CD4-positive, alpha-beta T cell (primary cell): ENCODE measurements at regions not wholly inside any gene's neighbourhood (a gene's known extent, or its start where the extent isn't known, plus 50 kb on each side); places are given as distances from the start of the nearest gene placed in this dataset.

ENCODE experiments used
- ATAC-seq: fragments of 200-7000 bp; cut with Tn5 transposase; one replicate; pipeline ENCODE4 v1.10.0; 2022; ENCODE audit warnings: mild to moderate bottlenecking; ENCODE audit not compliant: poor library complexity
- CTCF ChIA-PET: fragments of 350-600 bp; sonication (Branson Sonifier 250); formaldehyde crosslinking; loops from one replicate; lab custom pipeline; 2021; ENCODE audit warnings: antibody characterized with exemption, inconsistent platforms; lab: Charles Lee
- POLR2A ChIA-PET: fragments of 350-600 bp; sonication (Branson Sonifier 250); formaldehyde crosslinking; loops from one replicate; lab custom pipeline; 2021; ENCODE audit warnings: antibody characterized with exemption, inconsistent platforms; lab: Charles Lee
- DNase-seq, 14 experiments: peaks; one replicate each; pipeline ENCODE4 v3.0.0-alpha.2; 2013 to 2020; ENCODE audit warnings: mixed read lengths in 2 of 14
- H3K27ac ChIP-seq, 2 donors: one replicate each; pipeline versions ENCODE4 v1.5.1 to v1.7.0; 2013; ENCODE audit warnings: low read length in 2 of 2, low read depth in 1 of 2, mild to moderate bottlenecking in 1 of 2
- H3K27me3 ChIP-seq, 2 experiments: 1 replicate in 1 of 2; 2 replicates in 1 of 2; pipeline versions ENCODE4 v1.6.1 to v1.7.0; 2013; ENCODE audit warnings: low read length in 2 of 2, control low read depth in 1 of 2, mild to moderate bottlenecking in 1 of 2, moderate library complexity in 1 of 2; ENCODE audit not compliant: insufficient read depth in 2 of 2, control insufficient read depth in 1 of 2
- H3K36me3 ChIP-seq: one replicate; pipeline ENCODE4 v1.6.1; 2013; ENCODE audit warnings: low read length, control low read depth; ENCODE audit not compliant: insufficient read depth
- H3K4me1 ChIP-seq: one replicate; pipeline ENCODE4 v1.6.1; 2013; ENCODE audit warnings: low read length, control low read depth; ENCODE audit not compliant: insufficient read depth
- H3K4me3 ChIP-seq: one replicate; pipeline ENCODE4 v1.5.1; 2013; ENCODE audit warnings: mild to moderate bottlenecking, low read length, moderate library complexity
- H3K9me3 ChIP-seq, 2 experiments: 1 replicate in 1 of 2; 2 replicates in 1 of 2; pipeline versions ENCODE4 v1.6.1 to v1.7.0; 2013; ENCODE audit warnings: low read length in 2 of 2, mild to moderate bottlenecking in 2 of 2, control low read depth in 1 of 2, moderate library complexity in 1 of 2; ENCODE audit not compliant: control insufficient read depth in 1 of 2, insufficient read depth in 1 of 2
- H3K27ac Mint-ChIP-seq: one replicate; pipeline ENCODE4 v1.8.0; 2020; ENCODE audit warnings: mixed read lengths
- H3K27me3 Mint-ChIP-seq: one replicate; pipeline ENCODE4 v1.8.0; 2021; ENCODE audit warnings: mixed read lengths
- H3K36me3 Mint-ChIP-seq: one replicate; pipeline ENCODE4 v1.8.0; 2021; ENCODE audit warnings: low read depth, mixed read lengths
- H3K4me1 Mint-ChIP-seq: one replicate; pipeline ENCODE4 v1.8.0; 2021; ENCODE audit warnings: low read depth, mixed read lengths
- H3K4me3 Mint-ChIP-seq: one replicate; pipeline ENCODE4 v1.8.0; 2020; ENCODE audit warnings: mild to moderate bottlenecking, mixed read lengths
- H3K9me3 Mint-ChIP-seq: one replicate; pipeline ENCODE4 v1.8.0; 2020; ENCODE audit warnings: mixed read lengths
- intact Hi-C, 2 experiments: fragments of 100-400 bp; cut with DNase I in 1 of 2; cut with micrococcal nuclease in 1 of 2; formaldehyde crosslinking; loops; one replicate each; pipeline versions ENCODE4 v1.15.1 to v1.9.0; 2023 to 2025; cut with DNase I, micrococcal nuclease
- TF ChIP-seq, protein P1 (sequence below): fragments of 200-600 bp; IDR thresholded peaks from one replicate; pipeline ENCODE4 v1.8.0; 2022; ENCODE audit warnings: antibody characterized with exemption, mild to moderate bottlenecking

- peaks cover 0 to 9% of the 10 kb centered on the region in 2 experiments for H3K9me3 ChIP-seq
- Mint-ChIP-seq H3K27ac (no peak overlapping the region), H3K36me3 (no peaks in the 10 kb centered on the region), H3K4me1 (no peaks in the 10 kb centered on the region), H3K9me3 (peaks cover 6% of the 10 kb centered on the region), H3K27me3 (peaks cover 10% of the 10 kb centered on the region), H3K4me3 (no peak overlapping the region)
- intact Hi-C loops = no loop called here
- no peaks in the 10 kb centered on the region for H3K4me1 ChIP-seq
- TF ChIP-seq, protein P1, sequence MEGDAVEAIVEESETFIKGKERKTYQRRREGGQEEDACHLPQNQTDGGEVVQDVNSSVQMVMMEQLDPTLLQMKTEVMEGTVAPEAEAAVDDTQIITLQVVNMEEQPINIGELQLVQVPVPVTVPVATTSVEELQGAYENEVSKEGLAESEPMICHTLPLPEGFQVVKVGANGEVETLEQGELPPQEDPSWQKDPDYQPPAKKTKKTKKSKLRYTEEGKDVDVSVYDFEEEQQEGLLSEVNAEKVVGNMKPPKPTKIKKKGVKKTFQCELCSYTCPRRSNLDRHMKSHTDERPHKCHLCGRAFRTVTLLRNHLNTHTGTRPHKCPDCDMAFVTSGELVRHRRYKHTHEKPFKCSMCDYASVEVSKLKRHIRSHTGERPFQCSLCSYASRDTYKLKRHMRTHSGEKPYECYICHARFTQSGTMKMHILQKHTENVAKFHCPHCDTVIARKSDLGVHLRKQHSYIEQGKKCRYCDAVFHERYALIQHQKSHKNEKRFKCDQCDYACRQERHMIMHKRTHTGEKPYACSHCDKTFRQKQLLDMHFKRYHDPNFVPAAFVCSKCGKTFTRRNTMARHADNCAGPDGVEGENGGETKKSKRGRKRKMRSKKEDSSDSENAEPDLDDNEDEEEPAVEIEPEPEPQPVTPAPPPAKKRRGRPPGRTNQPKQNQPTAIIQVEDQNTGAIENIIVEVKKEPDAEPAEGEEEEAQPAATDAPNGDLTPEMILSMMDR = no peak
- ChIA-PET POLR2A (no interaction called here), CTCF (no interaction called here)
- no peak for DNase-seq
- no peak for ATAC-seq
- no peaks in the 10 kb centered on the region for H3K36me3 ChIP-seq
- H3K4me3 ChIP-seq = no peak overlapping the region
- no peak overlapping the region for H3K27ac ChIP-seq
- H3K27me3 ChIP-seq = peaks cover 0 to 2% of the 10 kb centered on the region in 2 experiments
Measured at GRCh38 chr18:22098563-22098989, 70.8 kb upstream of the GATA6 start.

GRCh38 chr18:22099925-22100324 lies 69.5 kb upstream of the GATA6 start:
- TF ChIP-seq, protein P1 = no peak
- intact Hi-C loops = no loop called here
- Mint-ChIP-seq H3K36me3 (no peaks in the 10 kb centered on the region), H3K4me3 (no peak overlapping the region), H3K27me3 (peaks cover 10% of the 10 kb centered on the region), H3K9me3 (peaks cover 6% of the 10 kb centered on the region), H3K27ac (no peak overlapping the region), H3K4me1 (no peaks in the 10 kb centered on the region)
- Histone ChIP-seq H3K27ac (no peak overlapping the region), H3K4me1 (no peaks in the 10 kb centered on the region), H3K9me3 (peaks cover 0 to 5% of the 10 kb centered on the region in 2 experiments), H3K27me3 (peaks cover 0 to 2% of the 10 kb centered on the region in 2 experiments), H3K36me3 (no peaks in the 10 kb centered on the region), H3K4me3 (no peak overlapping the region)
- DNase-seq (no peak), ATAC-seq (no peak)
- CTCF ChIA-PET = no interaction called here
- POLR2A ChIA-PET = no interaction called here

GRCh38 chr18:22101731-22102130 lies 67.7 kb upstream of the GATA6 start:
- ChIA-PET POLR2A (no interaction called here), CTCF (no interaction called here)
- no peaks in the 10 kb centered on the region for H3K9me3 ChIP-seq
- H3K27ac ChIP-seq = no peak overlapping the region
- peaks cover 0 to 2% of the 10 kb centered on the region in 2 experiments for H3K27me3 ChIP-seq
- Mint-ChIP-seq H3K27me3 (peaks cover 10% of the 10 kb centered on the region), H3K27ac (no peak overlapping the region), H3K4me1 (no peaks in the 10 kb centered on the region), H3K36me3 (no peaks in the 10 kb centered on the region), H3K9me3 (peaks cover 6% of the 10 kb centered on the region), H3K4me3 (no peak overlapping the region)
- DNase-seq (no peak), ATAC-seq (no peak)
- intact Hi-C loops = no loop called here
- H3K4me1 ChIP-seq = no peaks in the 10 kb centered on the region
- no peaks in the 10 kb centered on the region for H3K36me3 ChIP-seq
- H3K4me3 ChIP-seq = no peak overlapping the region
- TF ChIP-seq, protein P1 = no peak
